ENCODE measurements at regions not wholly inside any gene's neighbourhood (a gene's known extent, or its start where the extent isn't known, plus 50 kb on each side); places are given as distances from the start of the nearest gene placed in this dataset.

DNA sequence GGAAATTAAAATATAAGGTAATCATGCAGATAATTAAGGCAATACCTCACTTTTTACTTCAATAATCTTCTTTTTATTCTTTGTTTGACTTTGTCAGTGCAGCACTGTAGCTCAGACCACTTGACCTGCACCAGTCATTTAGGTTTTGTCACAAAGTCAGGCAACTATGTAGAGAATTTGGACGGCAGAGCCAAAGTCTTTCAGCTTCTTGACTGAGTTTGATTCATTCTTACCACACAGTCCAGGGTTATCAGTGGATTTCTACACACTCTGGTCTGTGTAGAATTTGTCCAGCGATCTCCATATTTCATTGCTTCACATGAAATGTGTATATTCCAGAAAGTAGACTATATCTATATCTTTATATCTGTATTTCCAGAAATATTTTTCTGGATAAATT is 107.3 kb downstream of the TFAP2B start:
- TF ChIP-seq, protein P1, sequence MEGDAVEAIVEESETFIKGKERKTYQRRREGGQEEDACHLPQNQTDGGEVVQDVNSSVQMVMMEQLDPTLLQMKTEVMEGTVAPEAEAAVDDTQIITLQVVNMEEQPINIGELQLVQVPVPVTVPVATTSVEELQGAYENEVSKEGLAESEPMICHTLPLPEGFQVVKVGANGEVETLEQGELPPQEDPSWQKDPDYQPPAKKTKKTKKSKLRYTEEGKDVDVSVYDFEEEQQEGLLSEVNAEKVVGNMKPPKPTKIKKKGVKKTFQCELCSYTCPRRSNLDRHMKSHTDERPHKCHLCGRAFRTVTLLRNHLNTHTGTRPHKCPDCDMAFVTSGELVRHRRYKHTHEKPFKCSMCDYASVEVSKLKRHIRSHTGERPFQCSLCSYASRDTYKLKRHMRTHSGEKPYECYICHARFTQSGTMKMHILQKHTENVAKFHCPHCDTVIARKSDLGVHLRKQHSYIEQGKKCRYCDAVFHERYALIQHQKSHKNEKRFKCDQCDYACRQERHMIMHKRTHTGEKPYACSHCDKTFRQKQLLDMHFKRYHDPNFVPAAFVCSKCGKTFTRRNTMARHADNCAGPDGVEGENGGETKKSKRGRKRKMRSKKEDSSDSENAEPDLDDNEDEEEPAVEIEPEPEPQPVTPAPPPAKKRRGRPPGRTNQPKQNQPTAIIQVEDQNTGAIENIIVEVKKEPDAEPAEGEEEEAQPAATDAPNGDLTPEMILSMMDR (IDR thresholded peaks at IDR 0.05; ENCODE audit: insufficient read depth, low read length, poor library complexity, severe bottlenecking), result no peak
- TF ChIP-seq EZH2phosphoT487 (conservative IDR thresholded peaks at IDR 0.05; ENCODE audit: low read length), result no peak
- Histone ChIP-seq H4K20me1 (ENCODE audit: low read depth, low read length) (no peaks in the 10 kb centered on the region), H3K27me3 (ENCODE audit: low read length) (no peaks in the 10 kb centered on the region), H3K9ac (ENCODE audit: low read length) (no peak overlapping the region), H3K27ac (ENCODE audit: low read depth, low read length) (no peak overlapping the region), H3F3A (ENCODE audit: insufficient read depth) (no peaks in the 10 kb centered on the region), H3K4me2 (ENCODE audit: low read depth, low read length, poor library complexity, severe bottlenecking) (no peak overlapping the region), H3K4me3 (ENCODE audit: insufficient read depth, low read length, poor library complexity, severe bottlenecking) (no peak overlapping the region), H3K79me2 (ENCODE audit: insufficient read depth, low read length) (no peaks in the 10 kb centered on the region), H2AFZ (ENCODE audit: low read depth, low read length, severe bottlenecking) (no peak overlapping the region), H3K9me2 (replicated peaks; ENCODE audit: insufficient read depth, low read length) (0 out of 2 replicates have a peak, but pooled peaks cover 4% of the 10 kb centered on the region), H3K36me3 (ENCODE audit: low read length) (no peaks in the 10 kb centered on the region), H3K9me3 (ENCODE audit: insufficient read depth, low read length) (0 out of 2 replicates have a peak, but pooled peaks cover 5% of the 10 kb centered on the region)

DNA sequence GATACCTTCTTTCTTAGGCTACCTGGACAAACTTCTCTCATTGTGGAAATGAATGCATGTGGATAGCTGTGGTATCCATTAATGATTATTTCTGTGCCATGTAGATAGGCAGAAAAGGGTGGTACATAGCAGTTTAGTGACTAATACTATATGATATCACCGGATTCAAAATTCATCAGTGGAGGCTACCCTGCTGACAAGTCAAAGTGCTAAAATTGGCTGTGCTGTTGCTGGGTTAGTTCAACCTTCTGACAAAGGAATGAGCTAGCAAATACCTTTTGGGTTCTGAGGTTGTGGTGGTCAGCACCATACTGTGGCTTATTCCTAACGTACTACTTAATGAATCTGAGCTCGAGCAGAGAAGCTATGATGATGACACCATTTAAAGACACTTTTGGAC is 109.1 kb downstream of the TFAP2B start:
- Histone ChIP-seq H4K20me1 (ENCODE audit: low read depth, low read length) (no peaks in the 10 kb centered on the region), H3K9me3 (ENCODE audit: insufficient read depth, low read length) (0 out of 2 replicates have a peak, but pooled peaks cover 5% of the 10 kb centered on the region), H2AFZ (ENCODE audit: low read depth, low read length, severe bottlenecking) (no peak overlapping the region), H3F3A (ENCODE audit: insufficient read depth) (no peaks in the 10 kb centered on the region), H3K4me2 (ENCODE audit: low read depth, low read length, poor library complexity, severe bottlenecking) (no peak overlapping the region), H3K36me3 (ENCODE audit: low read length) (no peaks in the 10 kb centered on the region), H3K27ac (ENCODE audit: low read depth, low read length) (no peak overlapping the region), H3K27me3 (ENCODE audit: low read length) (no peaks in the 10 kb centered on the region), H3K79me2 (ENCODE audit: insufficient read depth, low read length) (no peaks in the 10 kb centered on the region), H3K4me3 (ENCODE audit: insufficient read depth, low read length, poor library complexity, severe bottlenecking) (no peak overlapping the region), H3K9me2 (replicated peaks; ENCODE audit: insufficient read depth, low read length) (0 out of 2 replicates have a peak, but pooled peaks cover 4% of the 10 kb centered on the region), H3K9ac (ENCODE audit: low read length) (no peak overlapping the region)
- TF ChIP-seq EZH2phosphoT487 (conservative IDR thresholded peaks at IDR 0.05; ENCODE audit: low read length), result no peak
- TF ChIP-seq, protein P1 (IDR thresholded peaks at IDR 0.05; ENCODE audit: insufficient read depth, low read length, poor library complexity, severe bottlenecking), result no peak

DNA sequence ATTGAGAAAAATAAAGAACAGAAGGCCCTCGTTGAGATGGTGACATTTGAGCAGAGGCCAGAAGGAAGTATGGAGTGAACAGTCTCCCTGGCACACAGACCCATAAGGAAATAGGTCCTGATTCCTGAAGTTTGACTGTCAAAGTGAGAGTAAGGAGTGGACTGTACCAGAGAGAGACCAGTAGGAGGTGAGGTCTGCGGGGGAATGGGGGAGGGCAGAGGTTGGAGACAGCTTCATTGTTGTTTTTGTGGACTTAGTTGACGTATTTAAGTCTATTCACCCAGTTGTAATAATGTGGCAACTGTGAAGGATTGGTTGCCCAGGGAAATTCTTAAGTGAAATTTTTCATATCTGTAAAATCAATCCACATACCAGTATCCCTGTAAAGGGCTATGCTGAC is 110.7 kb downstream of the TFAP2B start:
- Histone ChIP-seq H3K79me2 (ENCODE audit: insufficient read depth, low read length) (no peaks in the 10 kb centered on the region), H3K9me2 (replicated peaks; ENCODE audit: insufficient read depth, low read length) (no peaks in the 10 kb centered on the region), H3K27ac (ENCODE audit: low read depth, low read length) (no peak overlapping the region), H4K20me1 (ENCODE audit: low read depth, low read length) (no peaks in the 10 kb centered on the region), H3F3A (ENCODE audit: insufficient read depth) (no peaks in the 10 kb centered on the region), H3K4me3 (ENCODE audit: insufficient read depth, low read length, poor library complexity, severe bottlenecking) (no peak overlapping the region), H3K36me3 (ENCODE audit: low read length) (no peaks in the 10 kb centered on the region), H2AFZ (ENCODE audit: low read depth, low read length, severe bottlenecking) (no peak overlapping the region), H3K4me2 (ENCODE audit: low read depth, low read length, poor library complexity, severe bottlenecking) (no peak overlapping the region), H3K9ac (ENCODE audit: low read length) (no peak overlapping the region), H3K27me3 (ENCODE audit: low read length) (no peaks in the 10 kb centered on the region), H3K9me3 (ENCODE audit: insufficient read depth, low read length) (no peaks in the 10 kb centered on the region)
- TF ChIP-seq, protein P1 (IDR thresholded peaks at IDR 0.05; ENCODE audit: insufficient read depth, low read length, poor library complexity, severe bottlenecking), result no peak
- TF ChIP-seq EZH2phosphoT487 (conservative IDR thresholded peaks at IDR 0.05; ENCODE audit: low read length), result no peak
